ENCODE measurements at regions not wholly inside any gene's neighbourhood (a gene's known extent, or its start where the extent isn't known, plus 50 kb on each side); places are given as distances from the start of the nearest gene placed in this dataset.

DNA sequence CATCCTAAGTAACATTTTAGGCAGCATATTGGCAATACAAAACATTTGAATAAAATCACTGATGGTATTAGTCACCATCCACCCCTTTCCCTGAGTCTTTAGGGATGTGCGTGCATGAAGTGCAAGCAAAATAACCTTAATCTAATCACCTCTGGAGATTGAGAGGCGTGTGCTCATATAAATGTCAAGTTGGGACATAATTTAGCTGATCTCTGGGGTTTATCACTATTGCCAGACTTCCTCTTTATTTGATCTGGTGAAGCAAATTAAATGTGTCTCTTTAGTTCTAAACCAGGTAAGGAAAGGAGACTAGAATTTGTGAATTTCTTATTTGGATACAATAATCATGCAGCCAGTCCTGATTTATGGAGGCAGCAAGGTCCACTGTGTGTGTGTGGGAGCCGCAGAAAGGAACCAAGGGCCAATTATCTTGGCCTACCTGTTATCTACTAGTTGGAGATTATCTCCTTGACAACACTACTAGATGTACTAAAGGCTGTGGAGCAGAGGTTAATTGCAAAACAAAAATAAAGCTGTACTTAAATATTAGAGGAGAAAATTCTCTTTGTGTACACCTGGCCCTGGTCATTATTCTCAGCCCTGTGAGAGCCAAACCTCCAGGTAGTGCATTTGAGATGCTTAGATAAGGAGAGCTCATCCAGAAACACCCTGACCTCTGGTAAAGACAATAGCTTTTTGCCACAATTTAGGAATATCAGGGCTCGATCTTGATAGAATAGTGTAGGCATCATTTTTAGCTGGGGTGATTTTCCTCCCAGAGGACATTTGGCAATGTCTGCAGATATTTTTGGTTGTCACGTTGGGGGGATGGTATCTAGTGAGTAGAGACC, 78.2 kb downstream of the HRH4 start:
- TF ChIP-seq, protein P1, sequence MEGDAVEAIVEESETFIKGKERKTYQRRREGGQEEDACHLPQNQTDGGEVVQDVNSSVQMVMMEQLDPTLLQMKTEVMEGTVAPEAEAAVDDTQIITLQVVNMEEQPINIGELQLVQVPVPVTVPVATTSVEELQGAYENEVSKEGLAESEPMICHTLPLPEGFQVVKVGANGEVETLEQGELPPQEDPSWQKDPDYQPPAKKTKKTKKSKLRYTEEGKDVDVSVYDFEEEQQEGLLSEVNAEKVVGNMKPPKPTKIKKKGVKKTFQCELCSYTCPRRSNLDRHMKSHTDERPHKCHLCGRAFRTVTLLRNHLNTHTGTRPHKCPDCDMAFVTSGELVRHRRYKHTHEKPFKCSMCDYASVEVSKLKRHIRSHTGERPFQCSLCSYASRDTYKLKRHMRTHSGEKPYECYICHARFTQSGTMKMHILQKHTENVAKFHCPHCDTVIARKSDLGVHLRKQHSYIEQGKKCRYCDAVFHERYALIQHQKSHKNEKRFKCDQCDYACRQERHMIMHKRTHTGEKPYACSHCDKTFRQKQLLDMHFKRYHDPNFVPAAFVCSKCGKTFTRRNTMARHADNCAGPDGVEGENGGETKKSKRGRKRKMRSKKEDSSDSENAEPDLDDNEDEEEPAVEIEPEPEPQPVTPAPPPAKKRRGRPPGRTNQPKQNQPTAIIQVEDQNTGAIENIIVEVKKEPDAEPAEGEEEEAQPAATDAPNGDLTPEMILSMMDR (IDR thresholded peaks at IDR 0.05), result no peak
- TF ChIP-seq POLR2A (IDR thresholded peaks at IDR 0.05), result no peak

Data from adrenal gland (tissue), 5 donors.